ENCODE measurements at regions not wholly inside any gene's neighbourhood (a gene's known extent, or its start where the extent isn't known, plus 50 kb on each side); places are given as distances from the start of the nearest gene placed in this dataset.
"Not testable (repeated sequence)": the region's sequence is repeated elsewhere in the genome, so short reads cannot be mapped to it uniquely, and the experiment has no call there.

DNA sequence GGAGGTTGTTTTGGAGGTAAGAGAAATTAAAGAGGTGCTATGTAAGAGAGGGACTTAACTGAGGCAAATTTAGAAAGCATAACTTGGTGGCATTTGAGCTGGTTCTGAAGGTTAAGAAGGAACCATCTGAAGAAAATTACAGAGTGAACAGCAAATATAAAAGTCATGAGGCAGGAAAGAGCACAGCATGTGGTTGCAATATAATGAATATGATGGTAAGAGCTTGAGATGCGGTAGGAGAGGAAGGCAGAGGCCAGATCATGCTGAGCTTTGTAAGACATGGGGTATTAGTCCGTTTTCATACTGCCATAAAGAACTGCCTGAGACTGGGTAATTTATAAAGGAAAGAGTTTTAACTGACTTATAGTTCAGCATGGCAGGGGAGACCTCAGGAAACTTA is 279.1 kb downstream of the UTRN start:
- DNase-seq: no peak
- TF ChIP-seq, protein P1, sequence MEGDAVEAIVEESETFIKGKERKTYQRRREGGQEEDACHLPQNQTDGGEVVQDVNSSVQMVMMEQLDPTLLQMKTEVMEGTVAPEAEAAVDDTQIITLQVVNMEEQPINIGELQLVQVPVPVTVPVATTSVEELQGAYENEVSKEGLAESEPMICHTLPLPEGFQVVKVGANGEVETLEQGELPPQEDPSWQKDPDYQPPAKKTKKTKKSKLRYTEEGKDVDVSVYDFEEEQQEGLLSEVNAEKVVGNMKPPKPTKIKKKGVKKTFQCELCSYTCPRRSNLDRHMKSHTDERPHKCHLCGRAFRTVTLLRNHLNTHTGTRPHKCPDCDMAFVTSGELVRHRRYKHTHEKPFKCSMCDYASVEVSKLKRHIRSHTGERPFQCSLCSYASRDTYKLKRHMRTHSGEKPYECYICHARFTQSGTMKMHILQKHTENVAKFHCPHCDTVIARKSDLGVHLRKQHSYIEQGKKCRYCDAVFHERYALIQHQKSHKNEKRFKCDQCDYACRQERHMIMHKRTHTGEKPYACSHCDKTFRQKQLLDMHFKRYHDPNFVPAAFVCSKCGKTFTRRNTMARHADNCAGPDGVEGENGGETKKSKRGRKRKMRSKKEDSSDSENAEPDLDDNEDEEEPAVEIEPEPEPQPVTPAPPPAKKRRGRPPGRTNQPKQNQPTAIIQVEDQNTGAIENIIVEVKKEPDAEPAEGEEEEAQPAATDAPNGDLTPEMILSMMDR (IDR thresholded peaks at IDR 0.05; ENCODE audit: low read depth, low read length): no peak
- 0 out of 2 replicates have a peak, but pooled peaks cover 4% of the 10 kb centered on the region for H3K4me1 ChIP-seq
- H3K9me3 ChIP-seq: no peaks in the 10 kb centered on the region
- no peaks in the 10 kb centered on the region for H3K27me3 ChIP-seq
- no peaks in the 10 kb centered on the region for H3K36me3 ChIP-seq
- H3K4me3 ChIP-seq (ENCODE audit: low read depth, low read length): no peak overlapping the region

DNA sequence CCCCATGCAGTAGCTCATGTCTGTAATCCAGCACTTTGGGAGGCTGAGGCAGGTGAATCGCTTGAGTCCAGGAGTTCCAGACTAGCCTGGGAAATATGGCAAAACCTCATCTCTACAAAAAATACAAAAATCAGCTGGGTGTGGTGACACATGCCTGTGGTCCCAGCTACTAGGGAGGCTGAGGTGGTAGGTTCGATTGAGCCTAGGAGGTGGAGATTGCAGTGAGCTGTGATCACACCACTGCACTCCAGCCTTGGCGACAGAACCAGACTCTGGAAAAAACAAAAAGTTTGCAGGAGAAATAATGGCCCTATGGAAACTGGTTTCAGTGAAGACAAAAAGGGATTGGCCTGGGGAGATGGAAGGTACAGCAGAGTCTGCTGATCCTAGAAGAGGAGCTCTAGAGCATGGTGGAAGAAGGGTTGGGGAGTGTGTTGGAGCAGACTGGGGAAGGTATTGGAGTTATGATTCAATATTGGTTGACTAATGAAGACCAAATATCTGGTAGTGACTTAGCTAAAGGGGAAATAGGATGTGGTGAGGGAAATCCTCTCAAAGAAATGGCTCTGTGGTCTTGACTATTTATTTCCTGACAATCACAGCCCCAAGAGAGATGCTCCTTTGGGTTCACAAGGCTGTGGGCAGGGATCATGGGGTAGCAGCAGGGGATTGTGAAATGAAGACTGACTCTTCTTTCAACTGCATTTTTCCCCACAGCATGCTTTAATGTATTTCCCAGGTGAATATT is 281.9 kb downstream of the UTRN start:
- no peak overlapping the region for H3K4me3 ChIP-seq (ENCODE audit: low read depth, low read length)
- H3K36me3 ChIP-seq: no peaks in the 10 kb centered on the region
- no peaks in the 10 kb centered on the region for H3K4me1 ChIP-seq
- no peaks in the 10 kb centered on the region for H3K9me3 ChIP-seq
- TF ChIP-seq, protein P1 (IDR thresholded peaks at IDR 0.05; ENCODE audit: low read depth, low read length): no peak
- DNase-seq: no peak
- no peaks in the 10 kb centered on the region for H3K27me3 ChIP-seq

DNA sequence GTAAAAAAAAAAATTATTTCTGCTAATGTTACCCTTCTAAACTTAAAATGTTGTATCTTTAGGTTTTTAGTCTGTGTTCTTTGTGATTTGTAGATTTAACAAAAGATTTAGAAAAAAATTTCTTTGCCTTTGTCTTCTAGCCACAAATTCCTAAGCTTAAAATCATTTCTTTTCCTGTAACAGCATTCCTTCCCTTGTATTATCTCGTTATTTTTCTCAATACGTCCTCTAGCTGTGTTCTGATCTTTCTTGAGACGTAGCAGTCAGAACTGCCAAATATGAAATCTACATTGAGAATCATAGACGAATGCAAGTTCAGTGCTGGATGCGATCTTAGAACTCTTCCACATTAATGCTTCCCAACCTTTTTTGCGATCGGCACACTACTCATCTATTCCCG is 283.1 kb downstream of the UTRN start:
- no peaks in the 10 kb centered on the region for H3K4me1 ChIP-seq
- no peaks in the 10 kb centered on the region for H3K36me3 ChIP-seq
- no peak for DNase-seq
- H3K9me3 ChIP-seq: no peaks in the 10 kb centered on the region
- TF ChIP-seq, protein P1 (IDR thresholded peaks at IDR 0.05; ENCODE audit: low read depth, low read length): no peak
- no peak overlapping the region for H3K4me3 ChIP-seq (ENCODE audit: low read depth, low read length)
- no peaks in the 10 kb centered on the region for H3K27me3 ChIP-seq

DNA sequence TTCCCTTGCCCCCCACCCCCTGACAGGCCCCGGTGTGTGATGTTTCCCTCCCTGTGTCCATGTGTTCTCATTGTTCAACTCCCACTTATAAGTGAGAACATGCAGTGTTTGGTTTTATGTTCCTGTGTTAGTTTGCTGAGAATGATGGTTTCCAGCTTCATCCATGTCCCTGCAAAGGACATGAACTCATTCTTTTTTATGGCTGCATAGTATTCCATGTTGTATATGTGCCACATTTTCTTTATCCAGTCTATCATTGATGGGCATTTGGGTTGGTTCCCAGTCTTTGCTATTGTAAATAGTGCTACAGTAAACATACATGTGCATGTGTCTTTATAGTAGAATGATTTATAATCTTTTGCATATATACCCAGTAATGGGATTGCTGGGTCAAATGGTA is 287.4 kb downstream of the UTRN start:
- H3K27me3 ChIP-seq; H3K36me3 ChIP-seq; DNase-seq; H3K4me3 ChIP-seq (ENCODE audit: low read depth, low read length); H3K9me3 ChIP-seq; H3K4me1 ChIP-seq: not testable (repeated sequence)

DNA sequence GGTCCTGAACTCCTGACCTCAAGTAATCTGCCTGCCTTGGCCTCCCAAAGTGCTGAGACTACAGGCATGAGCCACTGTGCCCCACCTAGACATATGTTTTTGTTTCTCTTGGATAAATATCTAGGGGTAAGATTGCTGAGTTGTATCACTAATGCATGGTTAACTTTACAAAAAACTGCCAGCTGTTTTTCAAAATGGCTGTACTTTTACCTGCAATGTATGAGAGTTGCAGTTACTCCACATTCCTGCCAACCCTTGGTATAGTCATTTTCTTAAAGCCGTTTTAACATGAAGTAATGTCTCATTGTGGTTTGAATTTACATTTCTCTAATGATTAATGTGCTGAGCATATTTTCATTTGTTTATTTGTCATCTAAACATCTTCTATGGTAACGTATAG is 289.7 kb downstream of the UTRN start:
- no peak overlapping the region for H3K4me3 ChIP-seq (ENCODE audit: low read depth, low read length)
- H3K4me1 ChIP-seq: no peaks in the 10 kb centered on the region
- no peak for DNase-seq
- H3K27me3 ChIP-seq: no peaks in the 10 kb centered on the region
- TF ChIP-seq, protein P1 (IDR thresholded peaks at IDR 0.05; ENCODE audit: low read depth, low read length): no peak
- H3K36me3 ChIP-seq: no peaks in the 10 kb centered on the region
- no peaks in the 10 kb centered on the region for H3K9me3 ChIP-seq

DNA sequence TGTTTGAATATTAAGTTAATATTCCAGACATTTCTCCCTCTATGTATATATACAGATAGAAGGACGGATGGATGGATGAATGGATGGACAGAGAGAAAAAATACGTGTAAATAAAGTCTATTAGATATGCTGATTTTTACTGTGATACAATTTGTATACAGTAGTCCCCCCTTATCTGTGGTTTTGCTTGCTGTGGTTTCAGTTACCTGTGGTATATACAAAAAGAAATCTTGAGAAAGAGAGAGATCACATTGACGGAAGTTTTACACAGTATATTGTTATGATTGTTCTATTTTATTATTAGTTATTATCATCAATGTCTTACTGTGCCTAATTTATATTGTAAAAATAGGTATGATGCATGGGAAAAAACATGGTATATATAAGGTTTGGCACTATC is 290.2 kb downstream of the UTRN start:
- no peaks in the 10 kb centered on the region for H3K36me3 ChIP-seq
- no peaks in the 10 kb centered on the region for H3K4me1 ChIP-seq
- H3K27me3 ChIP-seq: no peaks in the 10 kb centered on the region
- H3K4me3 ChIP-seq (ENCODE audit: low read depth, low read length): no peak overlapping the region
- TF ChIP-seq, protein P1 (IDR thresholded peaks at IDR 0.05; ENCODE audit: low read depth, low read length): no peak
- no peak for DNase-seq
- H3K9me3 ChIP-seq: no peaks in the 10 kb centered on the region
